ENCODE measurements at regions not wholly inside any gene's neighbourhood (a gene's known extent, or its start where the extent isn't known, plus 50 kb on each side); places are given as distances from the start of the nearest gene placed in this dataset.

GRCh38 chr2:53435610-53436009 is 332.0 kb upstream of the CHAC2 start:
- intact Hi-C loops (cut with micrococcal nuclease; ENCODE audit: unreplicated experiment), result no loop called here
- CTCF ChIA-PET, result no interaction called here
- Histone ChIP-seq H3K27ac (ENCODE audit: control insufficient read depth, insufficient read depth) (no peak overlapping the region), H3K4me1 (ENCODE audit: control insufficient read depth, insufficient read depth, low read length) (no peaks in the 10 kb centered on the region), H3K4me2 (ENCODE audit: control insufficient read depth, insufficient read depth) (no peak overlapping the region), H4K20me1 (ENCODE audit: control insufficient read depth, insufficient read depth) (no peaks in the 10 kb centered on the region), H3K9me3 (replicated peaks; ENCODE audit: control insufficient read depth, insufficient read depth, low read length) (no peaks in the 10 kb centered on the region), H3K27me3 (replicated peaks in 1 of 2; ENCODE audit: control insufficient read depth in 2 of 2, insufficient read depth in 2 of 2, low read length in 1 of 2) (no peaks in the 10 kb centered on the region), H3K4me3 (no peak overlapping the region), H2AFZ (ENCODE audit: control insufficient read depth, low read depth, low read length) (no peak overlapping the region), H3K9ac (ENCODE audit: control insufficient read depth, insufficient read depth, low read length) (no peak overlapping the region), H3K36me3 (ENCODE audit: control insufficient read depth in 2 of 2, insufficient read depth in 2 of 2, low read length in 1 of 2) (no peaks in the 10 kb centered on the region), H3K79me2 (ENCODE audit: control insufficient read depth, insufficient read depth, low read length) (no peaks in the 10 kb centered on the region)
- no TSS peak for BruUV-seq (replicated peaks)
- FAIRE-seq (no peak), DNase-seq (ENCODE audit: low read depth, low spot score) (no peak), ATAC-seq (no peak)
- POLR2A ChIA-PET, result no interaction called here
- RAD21 ChIA-PET (ENCODE audit: unreplicated experiment), result no interaction called here
- in situ Hi-C loops (cut with MboI), result no loop called here
- TF ChIP-seq CREB1 (IDR thresholded peaks at IDR 0.05; ENCODE audit: low read depth), result no peak
- no peak for TF ChIP-seq SREBF1 (IDR thresholded peaks at IDR 0.05; ENCODE audit: low read length)
- 16% methylated on average over 2 of the region's 2 CpGs for WGBS (ENCODE audit: insufficient coverage, insufficient replicate concordance, low lambda C conversion rate, missing lambda C conversion rate)
- SMC1A ChIA-PET (ENCODE audit: uncharacterized antibody, unreplicated experiment), result no interaction called here

GRCh38 chr2:53434466-53434865 is 333.1 kb upstream of the CHAC2 start:
- DNase-seq (ENCODE audit: low read depth, low spot score) (no peak), ATAC-seq (no peak), FAIRE-seq (no peak)
- WGBS (ENCODE audit: insufficient coverage, insufficient replicate concordance, low lambda C conversion rate, missing lambda C conversion rate), result 0% methylated on average over 1 of the region's 1 CpG
- POLR2A ChIA-PET, result no interaction called here
- H2AFZ ChIP-seq (ENCODE audit: control insufficient read depth, low read depth, low read length), result no peak overlapping the region
- no peaks in the 10 kb centered on the region for H3K36me3 ChIP-seq (ENCODE audit: control insufficient read depth in 2 of 2, insufficient read depth in 2 of 2, low read length in 1 of 2)
- no peak overlapping the region for H3K27ac ChIP-seq (ENCODE audit: control insufficient read depth, insufficient read depth)
- H3K27me3 ChIP-seq (replicated peaks in 1 of 2; ENCODE audit: control insufficient read depth in 2 of 2, insufficient read depth in 2 of 2, low read length in 1 of 2), result no peaks in the 10 kb centered on the region
- no peaks in the 10 kb centered on the region for H3K4me1 ChIP-seq (ENCODE audit: control insufficient read depth, insufficient read depth, low read length)
- CTCF ChIA-PET, result no interaction called here
- no peak overlapping the region for H3K9ac ChIP-seq (ENCODE audit: control insufficient read depth, insufficient read depth, low read length)
- H3K9me3 ChIP-seq (replicated peaks; ENCODE audit: control insufficient read depth, insufficient read depth, low read length), result no peaks in the 10 kb centered on the region
- intact Hi-C loops (cut with micrococcal nuclease; ENCODE audit: unreplicated experiment), result no loop called here
- no peaks in the 10 kb centered on the region for H4K20me1 ChIP-seq (ENCODE audit: control insufficient read depth, insufficient read depth)
- H3K79me2 ChIP-seq (ENCODE audit: control insufficient read depth, insufficient read depth, low read length), result no peaks in the 10 kb centered on the region
- no TSS peak for BruUV-seq (replicated peaks)
- in situ Hi-C loops (cut with MboI), result no loop called here
- no peak overlapping the region for H3K4me2 ChIP-seq (ENCODE audit: control insufficient read depth, insufficient read depth)
- H3K4me3 ChIP-seq, result no peak overlapping the region
- RAD21 ChIA-PET (ENCODE audit: unreplicated experiment), result no interaction called here
- SMC1A ChIA-PET (ENCODE audit: uncharacterized antibody, unreplicated experiment), result no interaction called here
- TF ChIP-seq NFYA (IDR thresholded peaks at IDR 0.05; ENCODE audit: borderline replicate concordance, low read depth, low read length) (no peak), CTCF (IDR thresholded peaks at IDR 0.05 in 2 of 3, conservative IDR thresholded peaks at IDR 0.05 in 1 of 3; ENCODE audit: control insufficient read depth in 2 of 3, extremely low read depth in 1 of 3, insufficient read depth in 1 of 3, low read depth in 3 of 3, low read length in 3 of 3) (no peak), CEBPZ (IDR thresholded peaks at IDR 0.05; ENCODE audit: low read depth, low read length) (no peak), E2F4 (IDR thresholded peaks at IDR 0.05; ENCODE audit: low read depth, low read length) (no peak), EED (IDR thresholded peaks at IDR 0.05; ENCODE audit: low read depth) (no peak), ATF7 (IDR thresholded peaks at IDR 0.05; ENCODE audit: low read depth) (no peak), TCF7 (IDR thresholded peaks at IDR 0.05; ENCODE audit: borderline replicate concordance) (no peak), HCFC1 (IDR thresholded peaks at IDR 0.05; ENCODE audit: low read length) (no peak), NFIC (IDR thresholded peaks at IDR 0.05; ENCODE audit: low read depth, low read length) (no peak), HDGF (IDR thresholded peaks at IDR 0.05) (no peak), RFX5 (IDR thresholded peaks at IDR 0.05; ENCODE audit: low read depth, low read length) (no peak), IRF4 (IDR thresholded peaks at IDR 0.05; ENCODE audit: low read depth, low read length) (no peak), SIX5 (IDR thresholded peaks at IDR 0.05; ENCODE audit: low read depth, low read length, severe bottlenecking) (no peak)
